ENCODE measurements at regions not wholly inside any gene's neighbourhood (a gene's known extent, or its start where the extent isn't known, plus 50 kb on each side); places are given as distances from the start of the nearest gene placed in this dataset.

- no peak for TF ChIP-seq POLR2A (IDR thresholded peaks at IDR 0.05)
- TF ChIP-seq CTCF (IDR thresholded peaks at IDR 0.05): no peak
- TF ChIP-seq POLR2AphosphoS5 (IDR thresholded peaks at IDR 0.05): no peak
Measured at GRCh38 chr9:13718086-13718485, 438.6 kb upstream of the MPDZ start.
